ENCODE measurements at regions not wholly inside any gene's neighbourhood (a gene's known extent, or its start where the extent isn't known, plus 50 kb on each side); places are given as distances from the start of the nearest gene placed in this dataset.

DNA sequence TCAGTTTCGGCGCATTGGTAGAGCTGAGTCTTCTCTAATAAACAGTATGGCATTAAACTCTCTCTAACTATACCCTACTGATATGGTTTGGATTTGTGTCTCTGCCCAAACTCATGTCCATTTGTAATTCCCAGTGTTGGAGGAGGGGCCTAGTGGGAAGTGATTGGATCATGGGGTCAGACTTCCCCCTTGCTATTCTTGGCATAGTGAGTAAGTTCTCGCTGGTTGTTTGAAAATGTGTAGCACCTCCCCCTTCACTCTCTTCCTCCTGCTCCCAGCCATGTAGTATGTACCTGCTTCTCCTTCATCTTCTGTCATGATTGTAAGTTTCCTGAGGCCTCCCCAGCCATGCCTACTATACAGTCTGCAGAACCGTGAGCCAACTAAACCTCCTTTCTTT lies 682.7 kb upstream of the ARGLU1 start:
- TF ChIP-seq, protein P1, sequence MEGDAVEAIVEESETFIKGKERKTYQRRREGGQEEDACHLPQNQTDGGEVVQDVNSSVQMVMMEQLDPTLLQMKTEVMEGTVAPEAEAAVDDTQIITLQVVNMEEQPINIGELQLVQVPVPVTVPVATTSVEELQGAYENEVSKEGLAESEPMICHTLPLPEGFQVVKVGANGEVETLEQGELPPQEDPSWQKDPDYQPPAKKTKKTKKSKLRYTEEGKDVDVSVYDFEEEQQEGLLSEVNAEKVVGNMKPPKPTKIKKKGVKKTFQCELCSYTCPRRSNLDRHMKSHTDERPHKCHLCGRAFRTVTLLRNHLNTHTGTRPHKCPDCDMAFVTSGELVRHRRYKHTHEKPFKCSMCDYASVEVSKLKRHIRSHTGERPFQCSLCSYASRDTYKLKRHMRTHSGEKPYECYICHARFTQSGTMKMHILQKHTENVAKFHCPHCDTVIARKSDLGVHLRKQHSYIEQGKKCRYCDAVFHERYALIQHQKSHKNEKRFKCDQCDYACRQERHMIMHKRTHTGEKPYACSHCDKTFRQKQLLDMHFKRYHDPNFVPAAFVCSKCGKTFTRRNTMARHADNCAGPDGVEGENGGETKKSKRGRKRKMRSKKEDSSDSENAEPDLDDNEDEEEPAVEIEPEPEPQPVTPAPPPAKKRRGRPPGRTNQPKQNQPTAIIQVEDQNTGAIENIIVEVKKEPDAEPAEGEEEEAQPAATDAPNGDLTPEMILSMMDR (IDR thresholded peaks at IDR 0.05; ENCODE audit: insufficient read depth, low read length, poor library complexity, severe bottlenecking) = no peak
- no peak for TF ChIP-seq EZH2phosphoT487 (conservative IDR thresholded peaks at IDR 0.05; ENCODE audit: low read length)

All from SU-DHL-6 (cell line).